ENCODE measurements at regions not wholly inside any gene's neighbourhood (a gene's known extent, or its start where the extent isn't known, plus 50 kb on each side); places are given as distances from the start of the nearest gene placed in this dataset.

DNA sequence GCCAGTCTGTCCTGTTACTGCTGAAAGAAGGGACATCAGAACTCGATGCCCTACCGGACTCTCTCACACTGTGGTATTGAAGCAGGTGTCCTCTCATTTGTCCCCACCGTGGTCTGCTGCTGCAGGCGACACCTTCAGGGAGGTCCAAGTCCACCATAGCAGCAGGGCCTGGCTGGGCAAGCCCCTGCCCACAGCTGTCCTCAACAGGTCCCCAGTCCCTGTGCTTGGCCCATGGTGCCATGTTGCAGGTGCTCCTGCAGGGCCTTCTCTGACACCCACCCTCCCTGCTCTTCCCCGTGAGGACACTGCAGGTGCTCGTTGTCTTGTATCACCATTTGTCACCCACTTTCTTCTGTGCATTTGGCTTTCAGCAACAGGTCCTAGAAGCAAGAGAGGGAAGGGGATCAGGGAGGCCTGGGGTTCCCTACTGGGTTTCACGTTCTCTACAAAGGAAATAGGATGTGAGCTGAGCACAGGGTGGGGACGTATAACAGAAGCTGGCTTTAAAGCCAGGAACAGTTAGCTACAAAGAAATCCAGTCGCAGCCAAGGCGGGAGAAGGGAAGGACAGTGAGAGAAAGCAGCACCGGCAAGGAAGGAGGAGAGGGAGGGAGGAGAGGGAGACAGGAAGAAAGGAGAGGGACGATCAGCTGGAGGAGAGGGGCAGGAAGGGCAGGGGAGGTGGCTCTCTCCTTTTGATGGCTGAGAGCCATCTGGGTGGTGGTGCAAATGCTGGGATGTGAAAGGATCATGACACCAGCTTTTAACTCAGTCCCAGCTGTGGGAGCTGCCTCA, 117.7 kb upstream of the FRMD4A start:
- POLR2A ChIA-PET: no interaction called here
- H3K27me3 Mint-ChIP-seq: peaks cover 8% of the 10 kb centered on the region

DNA sequence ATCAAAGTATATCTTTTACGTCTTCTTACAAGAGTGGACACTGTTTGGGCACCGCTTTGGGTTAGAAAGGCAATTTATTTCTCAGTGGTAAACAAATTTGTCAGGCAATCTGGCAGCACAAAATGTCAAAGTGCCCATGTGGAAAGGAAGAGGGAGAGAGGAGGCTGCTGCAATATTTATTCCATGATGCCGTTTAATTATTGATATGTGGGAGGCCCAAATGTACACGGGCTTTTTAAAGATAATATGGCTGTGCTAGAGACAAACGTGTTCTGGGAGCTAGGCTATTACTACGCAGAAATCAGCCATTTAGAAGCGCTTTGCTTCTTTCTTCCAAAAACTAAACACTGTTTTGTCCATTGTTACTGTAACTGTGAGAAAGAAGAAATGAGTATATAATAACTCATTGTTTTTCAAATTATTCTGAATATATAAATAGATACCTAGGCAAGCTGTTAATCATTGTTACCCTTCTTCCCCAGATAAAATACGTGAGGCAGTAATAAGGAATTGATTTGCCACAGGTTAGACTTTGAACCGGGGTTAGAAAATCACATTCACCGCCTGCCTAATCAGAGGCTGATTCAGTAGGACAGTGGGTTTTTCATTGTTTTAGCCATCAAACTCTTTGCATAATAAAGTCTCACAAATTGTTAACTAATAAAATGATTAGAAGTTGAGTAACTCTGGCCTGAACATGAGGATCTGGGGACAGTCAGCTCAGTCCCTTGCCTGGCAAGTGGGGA, 116.5 kb upstream of the FRMD4A start:
- peaks cover 8% of the 10 kb centered on the region for H3K27me3 Mint-ChIP-seq
- no peak overlapping the region for H3K4me3 Mint-ChIP-seq
- no peaks in the 10 kb centered on the region for H3K36me3 Mint-ChIP-seq (ENCODE audit: low read depth)
- DNase-seq (no peak), ATAC-seq (no peak)
- no peaks in the 10 kb centered on the region for H3K9me3 Mint-ChIP-seq (ENCODE audit: low read depth)
- H3K4me1 Mint-ChIP-seq: no peaks in the 10 kb centered on the region
- ChIA-PET POLR2A (no interaction called here), CTCF (no interaction called here)
- H3K27ac Mint-ChIP-seq: no peak overlapping the region
- intact Hi-C loops (cut with DNase I, micrococcal nuclease): no loop called here

More for the DNA sequence above, 117.7 kb upstream of the FRMD4A start:
- H3K4me3 Mint-ChIP-seq: no peak overlapping the region
- intact Hi-C loops (cut with DNase I, micrococcal nuclease): no loop called here
- H3K9me3 Mint-ChIP-seq (ENCODE audit: low read depth): no peaks in the 10 kb centered on the region
- H3K36me3 Mint-ChIP-seq (ENCODE audit: low read depth): no peaks in the 10 kb centered on the region
- no peak for ATAC-seq
- no peak overlapping the region for H3K27ac Mint-ChIP-seq
- no peaks in the 10 kb centered on the region for H3K4me1 Mint-ChIP-seq
- no peak for DNase-seq
- CTCF ChIA-PET: no interaction called here

DNA sequence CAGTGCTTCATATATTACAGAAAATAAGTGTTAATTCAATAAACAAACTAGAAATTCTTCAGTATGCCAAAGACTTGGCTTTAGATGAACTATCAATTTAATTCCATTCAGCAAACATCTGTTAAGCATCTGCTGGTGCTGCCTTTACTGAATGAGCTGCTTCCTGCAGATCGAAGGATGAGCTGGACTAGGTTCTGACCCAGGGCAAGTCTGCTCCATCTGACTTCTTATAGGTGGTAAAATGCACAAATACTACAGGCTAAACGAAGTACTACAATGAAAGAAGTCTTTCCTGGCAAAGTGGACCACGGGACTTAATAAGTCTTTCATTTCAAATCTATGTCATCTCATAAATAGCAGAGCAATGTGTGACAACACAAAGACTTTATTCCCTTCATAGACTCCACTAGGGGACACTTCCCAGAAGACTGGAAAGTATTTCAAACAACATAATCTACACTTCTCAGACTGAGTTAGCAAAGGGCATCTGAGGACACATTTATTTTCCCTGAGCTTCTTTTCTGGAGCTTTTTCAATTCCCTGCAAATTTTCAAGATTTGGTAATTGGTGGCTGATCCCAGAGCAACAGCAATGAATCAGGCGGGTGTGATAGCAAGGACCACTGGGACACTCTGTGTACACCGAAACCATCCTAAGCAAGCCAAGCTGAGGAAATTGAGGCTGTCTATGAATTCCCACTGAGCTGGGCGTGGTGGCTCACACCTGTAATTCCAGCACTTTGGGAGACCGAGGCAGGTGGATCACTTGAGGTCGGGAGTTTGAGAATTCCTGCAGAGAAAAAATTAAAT, 108.9 kb upstream of the FRMD4A start:
- Mint-ChIP-seq H3K36me3 (ENCODE audit: low read depth) (no peaks in the 10 kb centered on the region), H3K27me3 (peaks cover 11% of the 10 kb centered on the region), H3K4me1 (no peaks in the 10 kb centered on the region), H3K4me3 (no peak overlapping the region), H3K9me3 (ENCODE audit: low read depth) (no peaks in the 10 kb centered on the region), H3K27ac (no peak overlapping the region)
- ATAC-seq: no peak
- DNase-seq: no peak
- ChIA-PET POLR2A (no interaction called here), CTCF (interaction anchor here (0.6 kb wide), 2 partner anchors 40 to 242 kb away, joined by 3 to 4 read pairs; no protein-coding TSS in a partner anchor)
- intact Hi-C loops (cut with DNase I, micrococcal nuclease): no loop called here

DNA sequence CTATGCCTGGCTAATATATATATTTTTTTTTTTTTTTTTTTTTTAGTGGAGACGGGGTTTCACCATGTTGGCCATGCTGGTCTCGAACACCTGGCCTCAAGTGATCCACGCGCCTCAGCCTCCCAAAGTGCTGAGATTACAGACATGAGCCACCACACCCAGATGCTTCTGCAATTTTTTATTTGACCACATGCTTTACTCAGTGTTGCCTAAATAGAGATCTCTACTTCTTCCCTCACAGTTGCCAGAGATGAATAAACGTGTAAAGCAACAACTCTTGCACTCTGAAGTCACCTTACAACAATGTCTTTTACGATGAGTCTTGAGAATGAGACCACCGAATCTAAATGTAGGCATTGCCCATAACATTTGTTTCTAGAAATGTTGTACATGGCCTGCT, 107.9 kb upstream of the FRMD4A start:
- ChIA-PET POLR2A (no interaction called here), CTCF (no interaction called here)
- H3K4me1 Mint-ChIP-seq: no peaks in the 10 kb centered on the region
- H3K4me3 Mint-ChIP-seq: no peak overlapping the region
- H3K36me3 Mint-ChIP-seq (ENCODE audit: low read depth): no peaks in the 10 kb centered on the region
- DNase-seq (no peak), ATAC-seq (no peak)
- intact Hi-C loops (cut with DNase I, micrococcal nuclease): no loop called here
- peaks cover 11% of the 10 kb centered on the region for H3K27me3 Mint-ChIP-seq
- no peaks in the 10 kb centered on the region for H3K9me3 Mint-ChIP-seq (ENCODE audit: low read depth)
- no peak overlapping the region for H3K27ac Mint-ChIP-seq

DNA sequence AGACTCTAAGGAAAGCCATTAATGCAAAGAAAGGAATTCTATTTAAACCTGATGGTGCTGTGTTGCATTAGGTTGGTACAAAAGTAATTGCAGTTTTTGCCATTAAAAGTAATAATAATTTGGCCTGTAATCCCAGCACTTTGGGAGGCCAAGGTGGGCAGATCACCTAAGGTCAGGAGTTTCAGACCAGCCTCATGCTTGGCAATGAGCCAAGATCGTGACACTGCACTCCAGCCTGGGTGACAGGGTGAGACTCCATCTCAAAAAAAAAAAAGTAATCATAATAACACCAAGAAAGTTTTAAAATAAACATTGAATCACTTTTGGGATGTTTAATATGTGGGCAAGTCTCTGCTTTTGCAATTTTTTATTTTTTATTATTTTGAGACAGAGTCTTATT, 107.3 kb upstream of the FRMD4A start:
- peaks cover 11% of the 10 kb centered on the region for H3K27me3 Mint-ChIP-seq
- no peak overlapping the region for H3K27ac Mint-ChIP-seq
- H3K9me3 Mint-ChIP-seq (ENCODE audit: low read depth): no peaks in the 10 kb centered on the region
- no peaks in the 10 kb centered on the region for H3K36me3 Mint-ChIP-seq (ENCODE audit: low read depth)
- intact Hi-C loops (cut with DNase I, micrococcal nuclease): no loop called here
- no peak for ATAC-seq
- CTCF ChIA-PET: no interaction called here
- POLR2A ChIA-PET: no interaction called here
- DNase-seq: no peak
- no peak overlapping the region for H3K4me3 Mint-ChIP-seq
- H3K4me1 Mint-ChIP-seq: no peaks in the 10 kb centered on the region

DNA sequence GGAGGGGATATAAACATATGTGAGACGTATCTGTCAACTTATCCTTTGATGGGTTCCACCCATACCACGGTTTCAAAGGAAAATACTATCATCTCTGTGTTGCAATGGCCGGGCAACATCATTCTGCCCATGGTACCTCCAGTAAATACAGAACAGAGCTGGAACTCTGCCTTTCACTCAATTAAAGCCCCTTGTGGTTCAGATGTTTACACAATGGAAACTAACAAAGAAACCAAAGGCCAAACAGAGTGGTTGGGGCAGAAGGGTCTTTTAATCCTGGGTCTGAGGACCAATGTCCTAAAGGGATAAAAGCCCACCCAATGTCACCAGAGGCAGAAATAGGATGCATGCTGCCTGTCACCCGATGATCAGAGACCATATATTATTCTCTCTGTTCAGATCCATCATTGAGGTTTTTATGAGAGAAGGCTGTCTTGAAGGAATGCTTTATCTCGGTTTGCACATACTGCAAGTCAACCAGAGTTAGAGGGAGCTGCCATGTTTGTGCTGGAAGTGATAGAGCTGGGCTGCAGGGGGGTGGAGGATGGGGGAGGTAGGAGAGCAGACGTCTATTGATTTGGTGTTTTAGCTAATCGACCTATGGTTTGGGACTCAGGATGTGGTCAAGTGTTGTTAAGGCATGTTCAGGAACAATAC, 105.4 kb upstream of the FRMD4A start:
- no peaks in the 10 kb centered on the region for H3K4me1 Mint-ChIP-seq
- ChIA-PET POLR2A (no interaction called here), CTCF (no interaction called here)
- DNase-seq (no peak), ATAC-seq (no peak)
- H3K27me3 Mint-ChIP-seq: peaks cover 10% of the 10 kb centered on the region
- H3K4me3 Mint-ChIP-seq: no peak overlapping the region
- no peak overlapping the region for H3K27ac Mint-ChIP-seq
- H3K9me3 Mint-ChIP-seq (ENCODE audit: low read depth): no peaks in the 10 kb centered on the region
- H3K36me3 Mint-ChIP-seq (ENCODE audit: low read depth): no peaks in the 10 kb centered on the region
- intact Hi-C loops (cut with DNase I, micrococcal nuclease): no loop called here

DNA sequence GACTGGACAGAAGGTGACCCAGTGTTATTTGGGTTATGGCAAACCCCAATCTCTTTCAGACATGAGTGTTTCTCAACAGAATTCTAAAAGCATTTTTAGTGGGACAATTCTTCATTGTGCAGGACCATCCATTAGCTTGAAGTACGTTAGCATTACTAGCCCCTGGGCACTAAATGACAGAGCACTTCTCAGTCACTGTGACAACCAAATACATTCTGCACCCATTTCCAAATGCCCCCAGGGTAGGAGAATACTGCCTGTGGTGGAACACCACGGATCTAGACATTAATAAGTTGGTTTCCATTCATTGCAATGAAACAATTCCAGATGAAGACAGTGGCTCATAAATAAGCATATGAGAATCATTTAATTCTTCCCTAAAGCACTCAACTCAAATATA, 102.4 kb upstream of the FRMD4A start:
- ChIA-PET POLR2A (no interaction called here), CTCF (no interaction called here)
- no peak overlapping the region for H3K4me3 Mint-ChIP-seq
- no peaks in the 10 kb centered on the region for H3K36me3 Mint-ChIP-seq (ENCODE audit: low read depth)
- no peak overlapping the region for H3K27ac Mint-ChIP-seq
- ATAC-seq (no peak), DNase-seq (no peak)
- H3K27me3 Mint-ChIP-seq: peaks cover 12% of the 10 kb centered on the region
- H3K4me1 Mint-ChIP-seq: no peaks in the 10 kb centered on the region
- H3K9me3 Mint-ChIP-seq (ENCODE audit: low read depth): no peaks in the 10 kb centered on the region
- intact Hi-C loops (cut with DNase I, micrococcal nuclease): no loop called here

DNA sequence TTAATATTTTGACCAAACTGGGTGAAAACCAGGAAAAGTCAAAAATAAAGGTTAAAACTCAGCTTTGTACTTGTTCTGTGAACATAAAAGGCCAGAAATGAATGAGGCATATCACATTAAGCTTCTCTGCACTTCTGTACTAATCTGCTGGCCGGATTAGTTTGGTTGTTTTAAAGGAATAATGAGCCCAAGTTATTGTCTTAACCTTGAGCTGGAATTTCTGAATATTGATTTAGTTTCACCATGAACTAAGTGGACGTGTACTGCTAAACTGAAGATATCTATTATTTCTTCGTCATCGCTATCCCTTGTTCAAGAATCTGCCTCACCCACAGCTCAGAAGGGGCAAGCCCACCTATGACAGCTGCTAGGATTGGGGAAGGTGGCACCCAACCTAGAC, 101.1 kb upstream of the FRMD4A start:
- CTCF ChIA-PET: interaction anchor here (0.9 kb wide), 1 partner anchor 237 kb away, joined by 3 read pairs; no protein-coding TSS in a partner anchor

DNA sequence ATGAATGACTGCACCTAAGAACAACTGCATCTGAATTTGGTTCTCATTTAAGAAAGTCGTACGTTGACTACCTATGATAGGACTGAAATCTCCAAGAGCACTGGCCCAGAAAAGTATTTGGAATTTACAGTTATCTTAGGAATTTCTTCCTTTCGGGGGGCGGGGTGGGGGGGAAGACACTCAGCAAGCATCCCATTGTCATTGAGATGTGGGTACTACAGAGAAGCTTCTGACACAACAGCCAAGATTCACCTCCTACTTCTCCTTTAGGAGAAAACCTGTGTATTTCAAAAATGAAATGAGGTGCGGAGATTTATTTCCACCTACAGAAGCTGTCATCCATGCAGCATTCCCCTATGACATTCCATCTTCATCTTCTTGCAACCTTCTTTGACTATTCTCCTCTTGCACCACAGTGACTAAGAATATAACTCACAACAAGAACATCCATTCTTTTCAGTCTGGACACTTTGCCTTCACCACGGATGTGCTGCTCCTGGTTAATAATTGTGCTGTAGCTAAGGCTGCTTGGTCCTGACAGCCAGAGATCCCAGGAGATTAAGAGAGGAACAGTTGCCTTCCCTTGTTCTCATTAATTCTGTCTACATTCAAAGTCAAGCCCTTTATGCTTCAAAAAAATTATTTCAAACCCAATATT, 98.4 kb upstream of the FRMD4A start:
- H3K4me1 Mint-ChIP-seq: no peaks in the 10 kb centered on the region
- ATAC-seq (no peak), DNase-seq (no peak)
- intact Hi-C loops (cut with DNase I, micrococcal nuclease): no loop called here
- H3K27me3 Mint-ChIP-seq: peaks cover 20% of the 10 kb centered on the region
- no peak overlapping the region for H3K27ac Mint-ChIP-seq
- CTCF ChIA-PET: no interaction called here
- H3K36me3 Mint-ChIP-seq (ENCODE audit: low read depth): no peaks in the 10 kb centered on the region
- POLR2A ChIA-PET: no interaction called here
- no peaks in the 10 kb centered on the region for H3K9me3 Mint-ChIP-seq (ENCODE audit: low read depth)
- no peak overlapping the region for H3K4me3 Mint-ChIP-seq

More for the DNA sequence above, 101.1 kb upstream of the FRMD4A start:
- Mint-ChIP-seq H3K9me3 (ENCODE audit: low read depth) (no peaks in the 10 kb centered on the region), H3K4me3 (no peak overlapping the region), H3K4me1 (no peaks in the 10 kb centered on the region), H3K27ac (no peak overlapping the region), H3K27me3 (peaks cover 18% of the 10 kb centered on the region), H3K36me3 (ENCODE audit: low read depth) (no peaks in the 10 kb centered on the region)
- intact Hi-C loops (cut with DNase I, micrococcal nuclease): no loop called here
- DNase-seq (no peak), ATAC-seq (no peak)
- POLR2A ChIA-PET: interaction anchor here (1.2 kb wide), 1 partner anchor 246 kb away, joined by 3 read pairs; no protein-coding TSS in a partner anchor

DNA sequence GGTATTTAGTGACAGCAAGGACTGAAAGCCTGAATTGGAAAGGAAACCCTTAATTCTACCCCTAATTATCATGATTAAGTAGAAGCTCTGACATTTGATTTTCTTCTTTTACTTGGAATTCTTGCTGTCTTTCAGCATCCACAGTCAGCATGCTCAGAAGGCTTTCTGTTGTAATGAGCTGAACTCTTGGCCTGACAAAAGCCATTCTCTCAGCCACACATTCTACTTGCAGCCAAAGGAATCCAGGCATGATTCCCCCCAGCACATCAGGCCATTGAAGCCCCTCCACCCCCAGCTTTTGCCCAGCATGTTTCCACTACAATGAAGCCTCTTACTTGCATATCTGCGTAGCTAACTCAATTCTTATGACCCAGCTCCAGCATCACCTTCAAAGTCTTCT, 94.3 kb upstream of the FRMD4A start:
- Mint-ChIP-seq H3K27ac (no peak overlapping the region), H3K36me3 (ENCODE audit: low read depth) (no peaks in the 10 kb centered on the region), H3K4me1 (no peaks in the 10 kb centered on the region), H3K4me3 (no peak overlapping the region), H3K9me3 (ENCODE audit: low read depth) (no peaks in the 10 kb centered on the region), H3K27me3 (peaks cover 20% of the 10 kb centered on the region)
- intact Hi-C loops (cut with DNase I, micrococcal nuclease): no loop called here
- CTCF ChIA-PET: interaction anchor here (0.6 to 1.4 kb wide), 2 partner anchors 29 to 228 kb away, joined by 3 to 4 read pairs; no protein-coding TSS in a partner anchor
- POLR2A ChIA-PET: no interaction called here
- ATAC-seq (no peak), DNase-seq (no peak)

DNA sequence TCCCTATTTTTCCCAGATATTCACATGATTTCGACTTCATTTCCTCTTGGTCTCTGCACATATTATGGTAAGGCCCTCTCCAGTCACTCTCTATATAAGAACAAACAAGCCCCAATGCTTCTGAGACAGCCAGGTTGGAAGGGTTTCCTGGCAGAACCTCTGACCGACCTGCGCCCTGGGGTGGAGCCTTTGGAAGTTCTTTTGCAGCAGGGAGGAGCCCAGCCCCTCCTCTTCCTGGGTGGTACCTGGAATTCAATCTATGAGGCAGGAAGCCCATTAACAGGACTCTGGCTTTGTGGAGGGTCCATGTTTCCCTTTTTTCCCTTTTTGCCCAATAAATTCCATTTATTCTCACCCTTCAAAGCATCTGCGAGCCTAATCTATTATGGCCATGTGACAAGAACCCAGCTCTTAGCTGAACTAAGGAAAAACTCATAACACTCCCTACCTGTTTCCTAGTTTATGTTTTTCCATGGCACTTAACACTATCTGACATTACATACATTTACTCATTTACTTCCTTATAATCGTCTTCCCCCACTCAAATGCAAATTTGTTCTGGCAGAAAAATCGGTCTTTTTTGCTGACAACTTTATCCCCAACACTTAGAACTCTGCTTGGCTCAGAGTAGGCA, 92.5 kb upstream of the FRMD4A start:
- H3K9me3 Mint-ChIP-seq (ENCODE audit: low read depth): no peaks in the 10 kb centered on the region
- ATAC-seq (no peak), DNase-seq (no peak)
- POLR2A ChIA-PET: no interaction called here
- H3K27ac Mint-ChIP-seq: no peak overlapping the region
- no peaks in the 10 kb centered on the region for H3K36me3 Mint-ChIP-seq (ENCODE audit: low read depth)
- intact Hi-C loops (cut with DNase I, micrococcal nuclease): no loop called here
- H3K4me3 Mint-ChIP-seq: no peak overlapping the region
- peaks cover 13% of the 10 kb centered on the region for H3K27me3 Mint-ChIP-seq
- CTCF ChIA-PET: no interaction called here
- no peaks in the 10 kb centered on the region for H3K4me1 Mint-ChIP-seq
